ENCODE measurements at regions not wholly inside any gene's neighbourhood (a gene's known extent, or its start where the extent isn't known, plus 50 kb on each side); places are given as distances from the start of the nearest gene placed in this dataset.

DNA sequence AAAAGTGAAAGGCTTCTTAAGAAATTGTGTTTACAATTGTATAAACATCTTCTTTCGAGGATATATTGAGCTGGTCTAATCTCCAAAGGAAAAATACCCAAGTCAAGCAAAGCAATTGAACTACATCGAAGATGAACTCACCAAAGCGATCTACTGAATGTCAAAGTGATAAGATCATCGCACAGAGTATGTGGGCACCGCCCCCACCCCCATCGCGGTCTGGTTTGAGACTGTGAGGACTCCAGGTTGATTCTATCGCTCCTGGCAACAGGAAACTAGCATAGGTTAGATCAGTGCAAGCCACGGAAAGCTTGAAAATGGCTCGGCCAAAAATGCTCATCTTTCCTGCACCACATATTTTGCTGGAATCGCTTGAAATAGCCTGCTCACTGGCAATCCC, 133.2 kb upstream of the RPS6KA2 start:
- H3K4me2 ChIP-seq = no peak overlapping the region

DNA sequence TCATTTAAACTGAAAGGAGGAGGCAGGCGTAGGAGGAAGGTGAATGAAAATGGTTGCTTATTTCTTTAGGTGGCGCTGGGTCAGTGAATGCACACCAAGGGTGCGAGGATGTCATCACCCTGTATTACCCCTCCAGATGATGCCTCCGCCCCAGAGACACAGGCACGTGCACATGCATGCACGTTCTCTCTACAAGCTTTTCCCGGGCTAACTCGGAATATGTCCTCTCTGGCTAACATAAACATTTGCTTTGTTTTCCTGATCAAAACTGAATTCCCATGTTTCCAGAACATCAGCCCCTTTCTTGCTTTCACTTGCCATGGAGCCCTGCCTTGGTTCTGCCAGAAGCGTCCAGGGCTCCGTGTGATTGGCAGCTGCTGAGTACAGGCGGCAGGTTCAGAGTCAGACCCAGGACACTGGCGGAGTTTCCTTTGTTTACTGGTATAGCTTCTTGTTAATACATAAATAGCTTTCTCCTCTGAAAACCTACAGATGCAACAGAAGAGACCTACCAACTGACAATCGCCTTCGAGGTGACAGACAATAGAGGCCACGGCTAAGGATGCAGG, 131.2 kb upstream of the RPS6KA2 start:
- no peak overlapping the region for H3K4me3 ChIP-seq
- H3K4me1 ChIP-seq = peaks cover 51% of the 10 kb centered on the region
- no peak overlapping the region for H3K9ac ChIP-seq

More for the DNA sequence above, 133.2 kb upstream of the RPS6KA2 start:
- Histone ChIP-seq H3K27me3 (peaks cover 15% of the 10 kb centered on the region; the same call in 1 of the 2 replicates), H3K4me1 (peaks cover 49% of the 10 kb centered on the region), H3K27ac (no peak overlapping the region), H4K20me1 (peaks cover 20% of the 10 kb centered on the region), H3K36me3 (no peaks in the 10 kb centered on the region), H3K9me3 (no peaks in the 10 kb centered on the region), H3K9ac (no peak overlapping the region), H3K4me3 (no peak overlapping the region)
- TF ChIP-seq Cebpa-rat (IDR thresholded peaks at IDR 0.05) = no peak

DNA sequence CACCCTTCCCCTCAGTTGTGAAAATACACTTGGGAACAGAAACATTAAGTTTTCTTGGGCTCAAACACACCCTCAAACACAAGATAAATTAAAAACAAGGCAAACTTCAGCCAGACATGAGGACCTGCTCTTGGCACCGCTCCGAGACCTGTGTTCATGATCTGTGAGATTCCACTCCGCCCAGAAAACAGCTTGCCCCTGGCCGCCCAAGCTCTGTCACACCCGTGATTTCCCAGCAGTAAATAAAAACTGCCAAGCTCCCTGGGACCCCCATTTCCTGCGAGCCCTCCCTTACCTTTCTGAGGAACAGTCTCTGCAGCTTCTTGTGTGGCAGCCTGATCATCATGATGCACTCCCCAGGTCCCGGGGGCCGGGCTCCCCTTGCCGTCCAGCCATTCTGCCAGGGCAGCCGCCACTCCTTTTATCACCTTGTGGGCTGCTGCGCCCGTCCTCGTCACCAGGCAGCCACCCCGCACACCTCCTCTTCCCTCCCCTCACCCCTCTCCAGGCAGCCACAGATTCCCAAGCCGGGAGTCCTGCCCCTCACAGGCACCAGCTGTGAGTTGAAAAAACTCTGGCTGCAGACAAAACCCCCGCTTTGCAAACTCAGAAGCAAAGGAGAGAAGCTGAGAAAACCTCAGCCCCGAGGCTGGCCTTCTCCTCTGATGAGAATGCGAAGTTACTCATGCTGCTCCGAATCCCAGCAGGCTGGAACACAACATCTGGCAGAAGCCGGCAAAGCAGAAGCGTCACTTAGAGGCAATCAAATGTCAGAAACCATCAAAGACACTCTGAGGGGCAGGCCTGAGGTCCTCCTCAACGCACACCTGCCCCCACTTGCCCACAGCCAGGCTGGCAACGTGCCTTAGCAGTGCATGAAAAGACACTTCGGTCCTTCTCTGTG, 130.4 kb upstream of the RPS6KA2 start:
- H3K4me3 ChIP-seq = no peak overlapping the region
- H3K27me3 ChIP-seq = peaks cover 42% of the 10 kb centered on the region

More for the DNA sequence above, 131.2 kb upstream of the RPS6KA2 start:
- H3K27ac ChIP-seq = no peak overlapping the region
- H4K20me1 ChIP-seq = peaks cover 27% of the 10 kb centered on the region
- peaks cover 35% of the 10 kb centered on the region for H3K27me3 ChIP-seq
- no peaks in the 10 kb centered on the region for H3K36me3 ChIP-seq
- H3K9me3 ChIP-seq = no peaks in the 10 kb centered on the region
- peak overlapping the region; percentile 85 for H3K4me2 ChIP-seq
- TF ChIP-seq Cebpa-rat (IDR thresholded peaks at IDR 0.05) = no peak

DNA sequence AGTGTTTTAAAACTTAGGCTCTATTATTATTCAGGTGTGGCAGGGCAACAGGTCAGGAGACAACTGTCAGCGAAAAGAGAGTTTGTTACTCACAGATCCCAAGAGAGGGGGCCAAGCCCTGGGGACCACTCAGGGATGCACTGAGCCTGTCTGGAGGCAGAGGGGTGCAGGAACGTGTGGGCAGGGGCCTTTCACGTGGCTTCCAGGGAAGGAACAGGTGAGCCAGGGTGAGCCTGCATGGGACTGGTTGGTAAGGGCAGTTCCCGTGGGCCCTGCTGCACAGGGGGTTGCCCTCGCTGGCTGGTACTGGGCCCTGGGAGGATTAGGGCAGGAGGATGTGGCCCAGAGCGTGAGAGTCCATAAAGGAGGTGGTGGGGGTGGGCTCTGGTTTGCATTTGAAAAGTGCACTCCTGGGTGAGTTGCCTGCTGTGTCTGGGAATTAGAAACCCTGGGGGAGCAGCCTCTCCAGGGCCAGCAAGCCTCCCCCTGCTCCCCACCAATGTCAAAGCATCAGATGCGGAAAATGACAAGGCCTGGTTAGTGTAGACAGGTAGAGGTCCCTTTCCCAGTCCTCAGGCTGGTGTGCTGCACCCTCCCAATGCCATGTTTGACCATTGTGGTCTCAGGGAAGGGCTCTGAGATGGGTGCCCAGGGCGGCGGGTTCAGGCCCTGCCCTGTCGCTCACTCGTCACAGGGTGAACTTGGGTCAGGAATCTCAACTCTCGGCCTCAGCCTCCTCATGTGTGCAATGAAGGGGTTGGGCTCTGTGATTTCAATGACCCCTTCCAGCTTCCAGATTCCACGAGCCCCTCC, 127.4 kb upstream of the RPS6KA2 start:
- no peak for TF ChIP-seq Cebpa-rat (IDR thresholded peaks at IDR 0.05)
- Histone ChIP-seq H3K4me1 (peaks cover 85% of the 10 kb centered on the region), H4K20me1 (peaks cover 60% of the 10 kb centered on the region), H3K4me2 (peak overlapping the region; percentile 25), H3K27ac (no peak overlapping the region), H3K27me3 (peaks cover 55% of the 10 kb centered on the region), H3K9me3 (no peaks in the 10 kb centered on the region), H3K36me3 (no peaks in the 10 kb centered on the region), H3K4me3 (no peak overlapping the region), H3K9ac (no peak overlapping the region)

More for the DNA sequence above, 130.4 kb upstream of the RPS6KA2 start:
- Histone ChIP-seq H4K20me1 (peaks cover 34% of the 10 kb centered on the region), H3K27ac (no peak overlapping the region), H3K4me1 (peaks cover 56% of the 10 kb centered on the region), H3K9ac (0 out of 2 replicates have a peak overlapping the region, but pooled peaks have one; percentile 0), H3K36me3 (no peaks in the 10 kb centered on the region), H3K4me2 (peak overlapping the region; percentile 85), H3K9me3 (no peaks in the 10 kb centered on the region)
- TF ChIP-seq Cebpa-rat (IDR thresholded peaks at IDR 0.05) = no peak

DNA sequence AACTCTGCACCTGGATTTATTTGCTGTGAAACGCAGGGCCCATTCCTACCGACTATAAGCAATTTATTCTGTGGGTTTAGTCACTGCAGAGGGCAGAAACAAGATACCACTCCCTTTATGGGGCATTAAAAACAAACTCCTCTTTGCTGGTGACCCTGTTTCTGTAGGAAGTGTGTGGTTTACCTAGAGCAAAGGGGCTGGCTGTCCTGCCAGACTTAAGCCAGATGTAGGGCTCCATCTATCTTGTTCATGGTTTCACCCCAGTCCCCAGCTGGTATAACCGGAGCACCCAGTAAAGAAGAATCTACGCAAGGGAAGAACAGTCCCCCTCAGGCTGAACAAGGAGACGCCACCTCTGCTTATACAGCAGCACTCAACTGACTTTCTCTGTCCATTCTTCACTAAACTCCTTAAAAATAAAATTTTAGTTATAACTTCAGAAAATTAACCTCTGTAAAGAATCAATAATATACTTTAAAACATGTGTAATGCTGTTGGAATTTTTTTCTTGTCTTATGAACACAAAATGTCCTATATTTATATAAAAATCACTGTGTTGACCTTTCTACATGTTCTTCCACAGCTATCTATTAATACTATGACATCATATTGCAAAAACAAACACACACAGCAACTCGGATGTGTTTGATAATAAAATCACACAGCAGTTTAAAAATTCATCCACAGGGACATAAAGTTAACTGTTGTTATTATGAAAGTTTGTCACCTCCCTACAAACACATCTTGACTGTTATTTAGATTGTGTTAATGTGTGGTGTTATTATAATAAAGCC, 126.1 kb upstream of the RPS6KA2 start:
- no peaks in the 10 kb centered on the region for H3K9me3 ChIP-seq
- H3K36me3 ChIP-seq = no peaks in the 10 kb centered on the region
- no peak overlapping the region for H3K4me3 ChIP-seq
- H3K27me3 ChIP-seq = peaks cover 55% of the 10 kb centered on the region
- peak overlapping the region; percentile 27 for H3K4me2 ChIP-seq
- H3K9ac ChIP-seq = no peak overlapping the region
- H4K20me1 ChIP-seq = peaks cover 53% of the 10 kb centered on the region
- H3K27ac ChIP-seq = no peak overlapping the region
- peaks cover 75% of the 10 kb centered on the region for H3K4me1 ChIP-seq
- TF ChIP-seq Cebpa-rat (IDR thresholded peaks at IDR 0.05) = no peak

DNA sequence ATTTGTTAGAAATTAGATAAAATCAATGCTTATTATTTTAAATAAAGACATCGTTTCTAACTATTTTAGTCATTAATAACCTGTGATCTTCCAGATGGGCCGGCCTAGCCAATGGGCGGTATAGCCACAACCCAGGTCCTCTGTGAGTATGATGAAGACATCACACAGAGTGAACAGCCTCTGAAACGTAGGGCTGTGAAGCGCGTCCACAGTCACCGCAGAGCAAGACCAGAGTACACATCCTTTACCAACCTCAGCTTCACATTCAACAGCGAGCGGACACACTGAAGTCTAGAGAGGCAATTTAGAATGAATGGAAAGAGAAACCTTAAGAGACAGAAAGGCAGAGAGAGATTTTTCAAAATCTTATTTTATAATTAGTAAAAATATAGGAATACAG, 125.0 kb upstream of the RPS6KA2 start:
- Histone ChIP-seq H3K4me1 (peaks cover 75% of the 10 kb centered on the region), H4K20me1 (peaks cover 51% of the 10 kb centered on the region), H3K36me3 (no peaks in the 10 kb centered on the region), H3K9ac (no peak overlapping the region), H3K27ac (no peak overlapping the region), H3K9me3 (no peaks in the 10 kb centered on the region), H3K27me3 (peaks cover 49% of the 10 kb centered on the region), H3K4me2 (peak overlapping the region; percentile 84), H3K4me3 (no peak overlapping the region)
- 0 out of 2 replicates have a peak, but pooled peaks have one; percentile 28 for TF ChIP-seq Cebpa-rat (IDR thresholded peaks at IDR 0.05)

DNA sequence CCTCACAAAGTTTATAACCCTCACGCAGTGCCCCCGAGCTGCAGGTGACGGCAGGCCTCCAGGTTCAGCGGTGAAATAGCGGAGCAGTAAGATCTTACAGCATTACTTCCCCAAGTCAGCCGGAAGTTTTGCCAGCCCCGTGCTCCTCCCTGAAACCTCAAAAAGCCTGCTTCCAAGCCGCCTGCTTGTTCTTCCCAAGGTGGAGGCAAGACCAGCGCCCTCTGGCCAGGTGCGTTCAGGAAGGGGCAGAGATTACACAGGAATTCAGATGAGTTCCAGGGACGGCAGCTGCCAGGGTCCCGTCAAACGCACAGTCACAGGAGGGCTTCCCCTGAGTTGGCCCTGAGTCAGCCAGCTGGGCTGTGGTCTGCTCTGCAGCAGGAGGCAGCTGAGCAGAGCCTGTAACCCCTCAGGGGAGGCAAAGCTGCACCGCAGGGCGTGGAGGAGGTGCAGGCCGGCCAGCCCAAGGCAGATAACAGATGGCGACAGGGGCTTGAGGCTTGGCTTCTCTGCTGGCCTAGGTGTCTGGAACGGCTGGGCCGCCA, 124.1 kb upstream of the RPS6KA2 start:
- peak overlapping the region; percentile 84 for H3K4me2 ChIP-seq
- peaks cover 43% of the 10 kb centered on the region for H3K27me3 ChIP-seq
- no peak overlapping the region for H3K9ac ChIP-seq
- no peaks in the 10 kb centered on the region for H3K9me3 ChIP-seq
- TF ChIP-seq Cebpa-rat (IDR thresholded peaks at IDR 0.05) = no peak
- no peak overlapping the region for H3K27ac ChIP-seq
- H4K20me1 ChIP-seq = peaks cover 51% of the 10 kb centered on the region
- no peaks in the 10 kb centered on the region for H3K36me3 ChIP-seq
- peaks cover 75% of the 10 kb centered on the region for H3K4me1 ChIP-seq
- H3K4me3 ChIP-seq = peak overlapping the region; percentile 48; the same call in 1 of the 2 replicates

DNA sequence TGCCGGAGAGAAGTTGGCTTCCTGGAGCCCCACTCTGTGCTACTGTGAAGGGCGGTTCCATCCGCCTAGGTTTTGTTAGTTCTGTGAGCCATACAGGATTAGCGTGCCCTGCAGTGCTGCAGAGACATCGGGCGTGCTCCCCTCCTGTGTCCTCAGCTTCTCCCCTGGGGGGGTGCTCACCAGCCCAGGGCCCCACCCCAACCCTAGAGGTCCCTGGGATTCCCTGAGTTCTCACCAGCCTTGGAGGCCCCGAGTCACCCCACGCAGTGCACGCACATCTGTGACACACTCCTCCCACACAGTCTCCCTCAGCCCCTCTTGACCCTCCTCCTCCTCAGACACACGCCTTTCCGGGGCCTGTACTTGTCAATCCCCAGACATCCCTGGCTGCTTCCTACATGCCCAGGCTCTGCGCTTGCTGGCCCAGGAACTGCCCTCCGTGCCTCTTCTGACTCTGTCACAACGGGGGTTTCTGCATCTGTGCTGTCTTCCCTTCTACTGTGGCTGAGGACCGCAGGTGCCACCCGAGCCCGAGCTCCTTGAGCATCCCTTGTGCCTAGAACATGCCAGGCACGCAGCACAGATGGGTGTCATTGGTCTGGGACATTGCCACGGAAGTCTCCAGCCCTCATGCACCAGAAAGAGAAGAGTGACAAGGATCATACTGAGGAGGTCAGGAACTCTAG, 123.2 kb upstream of the RPS6KA2 start:
- no peaks in the 10 kb centered on the region for H3K36me3 ChIP-seq
- no peak overlapping the region for H3K9ac ChIP-seq
- H3K4me3 ChIP-seq = no peak overlapping the region
- peaks cover 39% of the 10 kb centered on the region for H3K27me3 ChIP-seq
- no peaks in the 10 kb centered on the region for H3K9me3 ChIP-seq
- H3K4me1 ChIP-seq = peaks cover 78% of the 10 kb centered on the region
- TF ChIP-seq Cebpa-rat (IDR thresholded peaks at IDR 0.05) = no peak
- H3K4me2 ChIP-seq = peak overlapping the region; percentile 84
- H3K27ac ChIP-seq = no peak overlapping the region
- peaks cover 51% of the 10 kb centered on the region for H4K20me1 ChIP-seq

All from BLaER1 (cell line).